Right ventricle myocardium inferior (tissue), 1 donor: ENCODE measurements at regions not wholly inside any gene's neighbourhood (a gene's known extent, or its start where the extent isn't known, plus 50 kb on each side); places are given as distances from the start of the nearest gene placed in this dataset.
"Not testable (repeated sequence)": the region's sequence is repeated elsewhere in the genome, so short reads cannot be mapped to it uniquely, and the experiment has no call there.

Experiments used
- ATAC-seq: fragments of 200-7000 bp; cut with Tn5 transposase; one replicate; pipeline ENCODE4 v1.9.1; 2020; ENCODE audit warnings: mild to moderate bottlenecking, moderate library complexity
- DNase-seq: peaks from one replicate; pipeline ENCODE4 v3.0.0; 2021; ENCODE audit errors: missing footprints
- intact Hi-C: fragments of 100-400 bp; cut with DNase I; formaldehyde crosslinking; loops from one replicate; pipeline ENCODE4 v1.11.0; 2022
- donor health status: DM: no; HTN: yes; CAD: no; lungs with severe emphysema.

GRCh38 chr16:35192993-35193392 lies 1733.6 kb downstream of the TP53TG3F start:
- intact Hi-C loops, result no loop called here
- DNase-seq (no peak), ATAC-seq (no peak)

GRCh38 chr16:35193956-35194355 lies 1734.5 kb downstream of the TP53TG3F start:
- ATAC-seq (no peak), DNase-seq (no peak)
- intact Hi-C loops, result no loop called here

- DNase-seq (no peak), ATAC-seq (no peak)
- intact Hi-C loops, result no loop called here
These were observed 1735.3 kb downstream of the TP53TG3F start for GRCh38 chr16:35194681-35195080.

- intact Hi-C loops, result no loop called here
- ATAC-seq (no peak), DNase-seq (no peak)
These were observed 1735.9 kb downstream of the TP53TG3F start for GRCh38 chr16:35195173-35195863.

GRCh38 chr16:35195864-35196216 lies 1736.4 kb downstream of the TP53TG3F start:
- no peak for ATAC-seq
- no peak for DNase-seq
- intact Hi-C loops, result no loop called here

- intact Hi-C loops, result no loop called here
- ATAC-seq (no peak), DNase-seq (no peak)
These were observed 1736.9 kb downstream of the TP53TG3F start for GRCh38 chr16:35196313-35196712.

GRCh38 chr16:35197656-35198055 lies 1738.2 kb downstream of the TP53TG3F start:
- DNase-seq (no peak), ATAC-seq (no peak)
- intact Hi-C loops, result no loop called here

- ATAC-seq (no peak), DNase-seq (no peak)
- intact Hi-C loops, result no loop called here
These were observed 1739.1 kb downstream of the TP53TG3F start for GRCh38 chr16:35198223-35199199.

GRCh38 chr16:35200662-35201061 lies 1741.2 kb downstream of the TP53TG3F start:
- ATAC-seq (no peak), DNase-seq (no peak)
- intact Hi-C loops, result no loop called here

- ATAC-seq, result no peak
- intact Hi-C loops, result no loop called here
These were observed 1741.7 kb downstream of the TP53TG3F start for GRCh38 chr16:35201151-35201550.

GRCh38 chr16:35203636-35204035 lies 1744.2 kb downstream of the TP53TG3F start:
- DNase-seq (no peak), ATAC-seq (no peak)
- intact Hi-C loops, result no loop called here

More at GRCh38 chr16:35201151-35201550, 1741.7 kb downstream of the TP53TG3F start:
- DNase-seq, result no peak

GRCh38 chr16:35207059-35207999 lies 1747.9 kb downstream of the TP53TG3F start:
- peak; percentile 71 for ATAC-seq
- peak; percentile 37 for DNase-seq
- intact Hi-C loops, result no loop called here

GRCh38 chr16:35208001-35208935 lies 1748.9 kb downstream of the TP53TG3F start:
- DNase-seq (no peak), ATAC-seq (no peak)
- intact Hi-C loops, result no loop called here

- ATAC-seq (peak; percentile 56), DNase-seq (no peak)
- intact Hi-C loops, result no loop called here
These were observed 1751.4 kb downstream of the TP53TG3F start for GRCh38 chr16:35210681-35211433.

GRCh38 chr16:35214840-35215239 lies 1755.4 kb downstream of the TP53TG3F start:
- no peak for ATAC-seq
- no peak for DNase-seq

GRCh38 chr16:35215287-35215686 lies 1755.9 kb downstream of the TP53TG3F start:
- intact Hi-C loops, result no loop called here
- no peak for ATAC-seq
- no peak for DNase-seq

More at GRCh38 chr16:35214840-35215239, 1755.4 kb downstream of the TP53TG3F start:
- intact Hi-C loops, result no loop called here

GRCh38 chr16:35216261-35216660 lies 1756.8 kb downstream of the TP53TG3F start:
- not testable (repeated sequence) for ATAC-seq

More at GRCh38 chr16:35216261-35216660, 1756.8 kb downstream of the TP53TG3F start:
- intact Hi-C loops, DNase-seq: not testable (repeated sequence)
